Sigmoid colon (tissue), 4 donors: ENCODE measurements at regions not wholly inside any gene's neighbourhood (a gene's known extent, or its start where the extent isn't known, plus 50 kb on each side); places are given as distances from the start of the nearest gene placed in this dataset.

Source experiments
- CTCF ChIP-seq, 4 experiments: fragments of 450-650 bp in 3 of 4; fragments of 200-600 bp in 1 of 4; IDR thresholded peaks; one replicate each; pipeline ENCODE4 v1.5.1; 2016 to 2019; ENCODE audit warnings: antibody characterized with exemption in 4 of 4, mild to moderate bottlenecking in 3 of 4, moderate library complexity in 2 of 4
- EP300 ChIP-seq, 4 donors: sonication (generic); formaldehyde crosslinking; IDR thresholded peaks; one replicate each; pipeline ENCODE4 v1.6.1; 2017; ENCODE audit warnings: antibody characterized with exemption in 4 of 4
- POLR2A ChIP-seq, 2 donors: fragments of 450-650 bp; IDR thresholded peaks; one replicate each; pipeline ENCODE4 v1.6.1; 2016; ENCODE audit warnings: antibody characterized with exemption in 2 of 2, mild to moderate bottlenecking in 2 of 2, moderate library complexity in 2 of 2

DNA sequence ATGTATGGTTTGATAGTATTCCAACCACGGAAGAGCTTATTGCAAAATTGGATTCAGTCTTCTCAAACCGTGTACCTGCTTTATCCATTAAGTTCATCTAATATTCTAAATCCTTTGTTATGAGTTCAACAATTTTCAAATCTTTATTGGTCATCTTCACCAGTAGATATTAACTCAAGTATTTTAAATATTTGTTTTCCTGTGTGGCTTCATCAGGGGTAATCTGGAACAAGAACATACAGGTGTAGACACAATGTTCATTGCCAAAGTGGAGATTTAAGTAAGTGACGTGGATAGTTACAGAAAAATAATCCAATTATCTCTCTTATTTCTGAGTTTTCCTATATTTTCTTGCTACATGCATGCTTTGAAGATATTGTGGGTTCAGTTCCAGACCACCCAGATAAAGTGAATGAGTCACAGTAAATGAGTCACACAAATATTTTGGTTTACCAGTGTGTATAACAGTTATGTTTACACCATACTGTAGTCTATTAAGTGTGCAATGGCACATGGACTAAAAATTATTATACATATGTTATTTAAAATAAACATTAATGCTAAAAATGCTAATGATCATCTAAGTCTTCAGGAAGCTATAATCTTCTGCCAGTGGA is 429.0 kb upstream of the POT1 start:
- TF ChIP-seq CTCF (IDR thresholded peaks at IDR 0.05): no peak
- TF ChIP-seq EP300 (IDR thresholded peaks at IDR 0.05): no peak
- TF ChIP-seq POLR2A (IDR thresholded peaks at IDR 0.05): no peak
